Stimulated activated naive CD8-positive, alpha-beta T cell treated with anti-CD3 and anti-CD28 coated beads, Interleukin-15, Interleukin-2, amounts not matched to agents 100 U/mL and 50 U/mL, for 24 hours (primary cell): ENCODE measurements at regions not wholly inside any gene's neighbourhood (a gene's known extent, or its start where the extent isn't known, plus 50 kb on each side); places are given as distances from the start of the nearest gene placed in this dataset.
A peak's percentile ranks its signal among the peaks of the same experiment; 100 is the strongest.

Experiments
- ATAC-seq: fragments of 150-1000 bp; cut with Tn5 transposase; one replicate; pipeline ENCODE4 v1.10.0; 2021
- DNase-seq: peaks from one replicate; pipeline ENCODE4 v3.0.0; 2021

GRCh38 chr10:33546031-33546430 lies 211.6 kb upstream of the NRP1 start:
- ATAC-seq, result no peak
- no peak for DNase-seq

DNA sequence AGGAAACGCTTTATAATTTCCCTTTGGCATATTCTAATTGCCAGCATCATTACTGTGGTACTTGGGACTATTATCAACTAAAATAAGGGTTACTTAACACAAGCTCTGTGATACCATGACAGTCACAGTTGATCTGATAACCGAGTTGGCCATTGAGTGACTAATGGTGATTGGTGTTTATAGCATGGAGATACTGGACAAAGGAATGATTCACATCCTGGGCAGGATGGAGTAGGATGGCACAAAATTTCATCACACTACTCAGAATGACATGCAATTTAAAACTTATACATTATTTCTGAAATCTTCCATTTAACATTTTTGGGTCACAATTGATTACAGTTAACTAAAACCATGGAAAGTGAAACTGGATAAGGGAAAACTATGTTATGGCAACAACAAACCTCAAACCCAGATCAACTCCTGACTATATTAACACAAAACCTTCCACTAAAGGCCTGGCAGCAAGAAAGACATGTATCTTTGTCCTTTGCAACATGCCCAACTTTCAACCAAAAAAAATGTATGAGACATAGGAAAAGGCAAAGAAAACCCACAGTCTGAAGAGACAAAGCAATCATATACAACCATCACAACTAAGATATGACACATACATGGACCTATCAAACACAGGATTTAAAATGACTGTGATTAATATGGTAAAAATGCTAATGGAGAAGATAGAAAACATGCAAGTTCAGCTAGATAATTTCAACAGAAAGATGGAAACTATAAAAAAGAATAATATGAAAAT lies 208.5 kb upstream of the NRP1 start:
- ATAC-seq (no peak), DNase-seq (no peak)

GRCh38 chr10:33539116-33539515 lies 204.6 kb upstream of the NRP1 start:
- no peak for ATAC-seq
- no peak for DNase-seq

DNA sequence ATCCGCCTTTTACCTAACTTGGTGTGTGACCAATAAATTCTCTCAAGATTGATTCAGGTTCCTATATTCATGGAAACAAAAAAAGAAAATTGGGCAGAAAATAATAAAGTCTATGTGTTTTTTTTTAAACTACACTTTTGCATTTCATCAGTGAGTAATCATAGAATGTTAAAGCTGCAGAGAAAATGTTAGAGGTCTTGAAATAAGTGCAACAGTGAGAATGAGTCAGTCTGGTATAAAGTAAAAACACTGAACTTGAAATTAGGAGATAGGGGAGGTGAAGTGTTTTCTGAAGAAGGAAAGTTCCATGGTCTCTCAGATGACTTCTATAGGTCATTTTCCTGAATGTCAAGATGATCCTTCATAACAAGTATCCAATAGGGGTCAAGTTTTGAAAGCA lies 202.6 kb upstream of the NRP1 start:
- no peak for DNase-seq
- ATAC-seq, result no peak

- ATAC-seq (no peak), DNase-seq (no peak)
Measured at GRCh38 chr10:33536508-33536907, 202.0 kb upstream of the NRP1 start.

DNA sequence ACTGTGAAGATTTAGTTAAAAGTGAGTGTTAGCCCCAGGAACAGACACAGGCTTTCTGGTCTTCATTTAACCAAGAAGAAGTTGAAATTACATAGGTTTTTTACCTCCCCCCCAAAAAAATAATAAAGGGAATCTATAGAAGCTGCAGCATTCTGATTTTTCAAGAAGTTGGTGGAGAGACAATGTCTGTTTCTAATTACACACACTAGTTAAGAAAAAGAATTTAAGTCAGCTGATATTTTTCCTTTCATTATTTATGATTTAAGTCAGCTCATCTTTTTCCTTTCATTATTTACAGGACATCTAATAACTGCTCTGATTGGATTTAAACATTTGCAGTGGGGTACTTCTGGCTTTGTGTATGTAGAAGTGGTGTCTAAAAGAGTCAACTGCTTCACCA lies 201.4 kb upstream of the NRP1 start:
- ATAC-seq, result no peak
- no peak for DNase-seq

- DNase-seq (no peak), ATAC-seq (no peak)
Measured at GRCh38 chr10:33534416-33534815, 199.9 kb upstream of the NRP1 start.

- DNase-seq (no peak), ATAC-seq (no peak)
Measured at GRCh38 chr10:33533612-33534011, 199.1 kb upstream of the NRP1 start.

GRCh38 chr10:33532901-33533300 lies 198.4 kb upstream of the NRP1 start:
- DNase-seq, result no peak

DNA sequence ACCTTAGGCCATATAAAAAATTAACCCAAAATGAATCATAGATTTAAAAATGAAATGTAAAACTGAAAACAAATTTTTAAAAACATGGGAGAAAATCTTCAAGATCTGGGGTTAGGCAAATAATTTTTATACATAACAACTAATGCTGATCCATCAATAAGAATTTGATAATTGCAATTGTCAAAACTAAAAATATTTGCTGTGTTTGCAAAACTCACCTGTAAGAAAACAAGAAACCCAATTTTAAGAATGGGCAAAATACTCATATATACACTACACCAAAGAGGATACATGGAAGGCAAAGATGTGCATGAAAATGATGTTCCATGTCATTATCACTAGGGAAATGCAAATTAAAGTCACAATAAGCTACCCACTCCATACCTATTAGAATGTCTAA lies 194.8 kb upstream of the NRP1 start:
- DNase-seq (no peak), ATAC-seq (no peak)

More at GRCh38 chr10:33532901-33533300, 198.4 kb upstream of the NRP1 start:
- no peak for ATAC-seq

- DNase-seq, result no peak
- no peak for ATAC-seq
Measured at GRCh38 chr10:33524966-33525365, 190.5 kb upstream of the NRP1 start.

DNA sequence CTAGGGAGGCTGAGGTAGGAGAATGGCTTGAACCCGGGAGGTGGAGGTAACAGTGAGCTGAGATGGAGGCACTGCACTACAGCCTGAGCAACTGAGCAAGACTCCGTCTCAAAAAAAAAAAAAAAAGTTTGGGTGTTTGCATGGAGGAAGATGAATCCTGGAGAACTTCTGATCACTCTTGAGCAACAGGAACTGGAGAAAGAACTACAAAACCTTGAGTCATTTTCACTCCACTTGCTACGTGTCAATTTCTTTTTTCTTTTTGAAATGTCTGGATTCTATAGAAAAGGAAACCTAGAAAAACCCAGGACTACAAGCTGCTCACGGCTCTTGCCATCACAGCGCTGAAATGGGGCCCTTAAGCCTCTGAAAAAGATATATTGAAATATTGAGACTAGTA lies 189.6 kb upstream of the NRP1 start:
- no peak for DNase-seq
- ATAC-seq, result no peak

DNA sequence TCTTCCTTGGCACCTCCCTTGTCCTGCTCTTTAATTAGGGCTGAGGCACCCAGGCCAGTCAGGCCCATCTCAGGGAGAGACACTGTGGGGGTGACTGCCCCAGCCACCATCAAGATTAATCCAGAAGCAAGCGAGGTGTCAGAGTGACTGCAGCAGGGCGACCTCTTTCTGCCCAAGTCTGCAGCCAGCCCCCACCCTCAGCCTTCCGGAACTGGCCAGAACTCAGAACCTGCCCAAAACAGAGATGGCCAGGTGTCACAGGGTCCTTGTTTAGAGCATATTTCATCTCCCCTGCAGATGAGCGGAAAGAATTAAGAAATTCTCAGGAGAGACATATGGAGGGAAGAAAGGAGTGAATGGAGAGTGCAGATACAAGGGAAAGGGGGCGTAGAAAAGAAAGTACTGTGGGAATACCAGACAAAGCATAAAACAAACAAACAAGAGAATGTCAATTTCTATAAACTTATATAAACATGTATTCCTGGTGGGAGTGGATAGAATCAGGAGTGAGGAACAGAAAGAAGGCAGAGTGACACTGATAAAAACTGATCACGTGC lies 188.8 kb upstream of the NRP1 start:
- ATAC-seq (no peak), DNase-seq (no peak)

GRCh38 chr10:33521904-33522303 lies 187.4 kb upstream of the NRP1 start:
- ATAC-seq (no peak), DNase-seq (no peak)

- no peak for ATAC-seq
- no peak for DNase-seq
Measured at GRCh38 chr10:33521062-33521461, 186.6 kb upstream of the NRP1 start.

- no peak for ATAC-seq
- no peak for DNase-seq
Measured at GRCh38 chr10:33520223-33520622, 185.8 kb upstream of the NRP1 start.

- no peak for ATAC-seq
- no peak for DNase-seq
Measured at GRCh38 chr10:33519130-33519860, 184.8 kb upstream of the NRP1 start.

- DNase-seq, result no peak
- no peak for ATAC-seq
Measured at GRCh38 chr10:33510206-33510605, 175.7 kb upstream of the NRP1 start.

- ATAC-seq, result peak; percentile 86
Measured at GRCh38 chr10:33509231-33509831, 174.9 kb upstream of the NRP1 start.

DNA sequence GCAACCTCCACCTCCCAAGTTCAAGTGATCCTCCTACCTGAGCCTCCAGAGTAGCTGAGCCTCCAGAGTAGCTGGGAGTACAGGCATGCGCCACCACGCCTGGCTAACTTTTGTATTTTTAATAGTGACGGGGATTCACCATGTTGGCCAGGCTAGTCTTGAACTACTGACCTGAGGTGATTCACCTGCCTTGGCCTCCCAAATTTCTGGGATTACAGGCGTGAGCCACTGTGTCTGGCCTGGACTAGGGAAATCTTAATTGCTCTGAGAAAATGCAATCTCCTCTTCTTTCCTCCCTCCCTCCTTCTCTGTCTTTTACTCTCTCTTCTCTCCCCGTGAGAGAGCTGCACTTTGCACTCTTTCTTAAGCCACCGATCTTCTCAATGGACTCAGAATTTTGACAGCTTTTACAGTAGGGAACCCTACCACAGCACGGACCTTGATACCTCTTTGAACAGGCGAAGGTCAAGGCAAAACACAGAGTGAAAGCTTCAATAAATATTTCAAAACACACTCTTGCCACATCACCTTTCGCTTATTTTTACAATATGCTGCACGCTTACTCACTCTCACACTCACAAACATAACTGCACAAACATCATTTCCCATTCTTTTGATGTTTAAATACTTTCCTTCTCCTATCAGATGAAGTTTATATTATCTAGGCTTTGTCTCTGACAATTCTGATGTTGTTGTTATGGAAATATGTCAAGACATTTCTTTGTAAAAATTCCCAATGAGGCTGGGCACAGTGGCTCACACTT lies 173.4 kb upstream of the NRP1 start:
- ATAC-seq (no peak), DNase-seq (no peak)

More at GRCh38 chr10:33509231-33509831, 174.9 kb upstream of the NRP1 start:
- DNase-seq, result peak; percentile 18

DNA sequence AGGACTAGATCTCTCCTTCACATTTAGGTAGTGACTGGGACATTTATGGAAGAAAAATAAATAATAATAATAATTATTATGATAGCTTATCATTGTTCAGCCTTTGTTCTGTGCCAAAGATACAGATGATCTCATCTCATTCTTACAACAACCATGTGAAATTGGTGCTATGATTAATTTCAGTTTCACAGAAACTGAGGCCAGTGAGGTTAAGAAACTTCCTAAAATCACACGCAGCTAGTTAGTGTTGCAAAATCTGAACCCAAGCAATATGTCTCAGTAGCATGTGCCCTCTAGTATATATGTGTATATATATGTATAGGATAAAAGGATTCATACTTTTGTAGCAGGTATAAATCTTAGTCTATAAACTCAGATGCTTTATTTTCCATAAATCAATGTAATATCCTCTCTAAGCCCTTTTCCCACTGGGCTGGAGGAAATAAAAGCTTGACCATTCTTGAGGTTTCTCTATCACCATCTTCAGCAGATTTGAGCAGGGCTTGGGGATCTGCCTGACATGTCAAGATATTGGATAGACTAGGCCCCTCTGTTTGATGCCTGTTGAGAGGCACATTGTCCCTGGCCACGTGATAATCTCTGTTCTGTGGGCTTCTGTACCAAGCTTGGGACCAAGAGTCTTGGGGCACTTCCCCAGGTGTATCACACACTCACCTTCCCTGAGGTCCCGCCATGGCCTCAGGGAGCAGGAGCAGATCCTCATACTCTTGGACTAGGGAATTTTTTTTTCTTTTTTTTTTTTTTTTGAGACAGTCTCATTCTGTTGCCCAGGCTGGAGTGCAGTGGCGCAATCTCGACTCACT lies 172.6 kb upstream of the NRP1 start:
- no peak for ATAC-seq
- DNase-seq, result no peak
